ENCODE measurements at regions not wholly inside any gene's neighbourhood (a gene's known extent, or its start where the extent isn't known, plus 50 kb on each side); places are given as distances from the start of the nearest gene placed in this dataset.
"Not testable (repeated sequence)": the region's sequence is repeated elsewhere in the genome, so short reads cannot be mapped to it uniquely, and the experiment has no call there.

DNA sequence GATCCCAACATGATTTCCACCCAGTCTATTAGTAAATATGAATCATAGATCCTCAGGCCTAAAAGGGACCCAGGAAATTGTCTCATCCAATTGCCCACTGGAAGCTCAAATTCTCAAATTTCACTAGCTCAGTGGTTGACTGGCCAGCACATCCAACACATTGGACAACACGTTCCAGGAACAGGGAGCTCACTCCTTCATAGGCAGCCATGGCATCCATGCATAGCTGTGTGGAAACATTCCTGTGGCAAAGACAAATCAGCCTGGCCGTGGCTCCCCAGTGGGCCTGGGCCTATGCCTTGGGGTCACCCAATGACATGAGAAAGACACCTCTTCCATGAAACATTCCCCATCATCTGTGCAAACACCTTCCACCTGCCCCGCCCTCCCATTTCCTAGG, 261.1 kb downstream of the ANAPC1 start:
- TF ChIP-seq CTCF (IDR thresholded peaks at IDR 0.05) = no peak
- ChIA-PET POLR2A (no interaction called here), CTCF (no interaction called here)
- ATAC-seq (ENCODE audit: poor library complexity) (no peak), DNase-seq (no peak)
- Mint-ChIP-seq H3K4me3 (no peak overlapping the region), H3K9me3 (no peaks in the 10 kb centered on the region), H3K27ac (no peak overlapping the region), H3K36me3 (ENCODE audit: low read depth) (no peaks in the 10 kb centered on the region), H3K27me3 (no peaks in the 10 kb centered on the region), H3K4me1 (ENCODE audit: low read depth) (no peaks in the 10 kb centered on the region)
- Histone ChIP-seq H3K36me3 (ENCODE audit: insufficient read depth, low read length) (no peaks in the 10 kb centered on the region), H3K9me3 (ENCODE audit: control insufficient read depth in 1 of 2, insufficient read depth in 1 of 2, low read length in 2 of 2) (peaks cover 0 to 3% of the 10 kb centered on the region in 2 experiments), H3K4me3 (ENCODE audit: low read length) (no peak overlapping the region), H3K27me3 (ENCODE audit: control insufficient read depth in 1 of 2, insufficient read depth in 2 of 2, low read length in 2 of 2) (no peaks in the 10 kb centered on the region), H3K27ac (ENCODE audit: low read depth in 1 of 2, low read length in 2 of 2) (no peak overlapping the region), H3K4me1 (ENCODE audit: insufficient read depth, low read length) (no peaks in the 10 kb centered on the region)
- intact Hi-C loops (cut with DNase I, micrococcal nuclease) = no loop called here

- H3K36me3 Mint-ChIP-seq (ENCODE audit: low read depth) = no peaks in the 10 kb centered on the region
- Histone ChIP-seq H3K4me3 (ENCODE audit: low read length) (no peak overlapping the region), H3K9me3 (ENCODE audit: control insufficient read depth in 1 of 2, insufficient read depth in 1 of 2, low read length in 2 of 2) (peaks cover 0 to 4% of the 10 kb centered on the region in 2 experiments), H3K27me3 (ENCODE audit: control insufficient read depth in 1 of 2, insufficient read depth in 2 of 2, low read length in 2 of 2) (no peaks in the 10 kb centered on the region), H3K27ac (ENCODE audit: low read depth in 1 of 2, low read length in 2 of 2) (no peak overlapping the region), H3K4me1 (ENCODE audit: insufficient read depth, low read length) (no peaks in the 10 kb centered on the region), H3K36me3 (ENCODE audit: insufficient read depth, low read length) (no peaks in the 10 kb centered on the region)
- intact Hi-C loops (cut with DNase I, micrococcal nuclease) = no loop called here
- H3K4me1 Mint-ChIP-seq (ENCODE audit: low read depth) = no peaks in the 10 kb centered on the region
- DNase-seq (no peak), ATAC-seq (ENCODE audit: poor library complexity) (no peak)
- H3K27ac Mint-ChIP-seq = no peak overlapping the region
- ChIA-PET POLR2A (no interaction called here), CTCF (no interaction called here)
- TF ChIP-seq CTCF (IDR thresholded peaks at IDR 0.05) = no peak
- H3K4me3 Mint-ChIP-seq = no peak overlapping the region
- no peaks in the 10 kb centered on the region for H3K27me3 Mint-ChIP-seq
- no peaks in the 10 kb centered on the region for H3K9me3 Mint-ChIP-seq
Observed at GRCh38 chr2:111623380-111623779, 260.6 kb downstream of the ANAPC1 start.

DNA sequence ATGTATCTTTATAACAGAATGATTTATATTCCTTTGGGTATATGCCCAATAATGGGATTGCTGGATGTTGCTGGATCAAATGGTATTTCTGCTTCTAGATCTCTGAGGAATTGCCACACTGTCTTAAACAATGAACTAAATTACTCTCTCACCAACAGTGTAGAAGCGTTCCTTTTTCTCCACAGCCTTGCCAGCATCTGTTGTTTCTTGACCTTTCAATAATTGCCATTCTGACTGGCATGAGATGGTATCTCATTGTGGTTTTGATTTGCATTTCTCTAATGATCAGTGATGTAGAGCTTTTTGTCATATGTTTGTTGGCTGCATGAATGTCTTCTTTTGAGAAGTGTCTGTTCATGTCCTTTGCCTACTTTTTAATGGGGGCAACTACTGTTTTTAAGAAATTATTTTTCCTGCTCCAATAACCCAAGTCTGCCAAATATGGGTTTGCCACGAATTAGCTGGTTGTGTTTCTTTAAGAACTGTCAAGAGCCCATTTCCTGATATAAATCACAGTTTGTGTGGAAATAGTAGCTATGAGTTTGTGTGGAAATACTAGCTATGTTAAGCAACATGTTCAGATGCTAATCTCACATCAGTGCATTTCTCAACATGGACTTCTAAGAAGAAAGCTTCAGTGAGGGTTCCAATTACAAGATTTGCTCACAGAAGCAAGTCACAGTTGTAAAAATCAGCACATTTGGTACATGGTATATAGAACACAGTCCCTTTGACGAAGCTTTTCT, 259.4 kb downstream of the ANAPC1 start:
- H3K4me3 Mint-ChIP-seq = no peak overlapping the region

GRCh38 chr2:111625157-111625537, 258.8 kb downstream of the ANAPC1 start:
- ATAC-seq (ENCODE audit: poor library complexity); POLR2A ChIA-PET; H3K9me3 Mint-ChIP-seq; H3K27ac Mint-ChIP-seq; H3K4me3 ChIP-seq (ENCODE audit: low read length); H3K4me1 ChIP-seq (ENCODE audit: insufficient read depth, low read length); H3K27ac ChIP-seq (ENCODE audit: low read depth in 1 of 2, low read length in 2 of 2); H3K4me3 Mint-ChIP-seq; H3K4me1 Mint-ChIP-seq (ENCODE audit: low read depth); DNase-seq; H3K36me3 Mint-ChIP-seq (ENCODE audit: low read depth); H3K27me3 ChIP-seq (ENCODE audit: control insufficient read depth in 1 of 2, insufficient read depth in 2 of 2, low read length in 2 of 2); H3K27me3 Mint-ChIP-seq; H3K36me3 ChIP-seq (ENCODE audit: insufficient read depth, low read length); intact Hi-C loops (cut with DNase I, micrococcal nuclease): not testable (repeated sequence)
- CTCF ChIA-PET = interaction anchor here (0.6 kb wide), 1 partner anchor 472 kb away, joined by 3 read pairs; no protein-coding TSS in a partner anchor
- H3K9me3 ChIP-seq (ENCODE audit: control insufficient read depth in 1 of 2, insufficient read depth in 1 of 2, low read length in 2 of 2) = peaks cover 7 to 12% of the 10 kb centered on the region in 2 experiments

More for the DNA sequence above, 259.4 kb downstream of the ANAPC1 start:
- intact Hi-C loops (cut with DNase I, micrococcal nuclease) = no loop called here
- Mint-ChIP-seq H3K27ac (no peak overlapping the region), H3K36me3 (ENCODE audit: low read depth) (no peaks in the 10 kb centered on the region), H3K27me3 (no peaks in the 10 kb centered on the region), H3K9me3 (peaks cover 3% of the 10 kb centered on the region), H3K4me1 (ENCODE audit: low read depth) (no peaks in the 10 kb centered on the region)
- DNase-seq = peak in 2 of 14 experiments; percentile 26 to 27
- no peaks in the 10 kb centered on the region for H3K36me3 ChIP-seq (ENCODE audit: insufficient read depth, low read length)
- H3K4me1 ChIP-seq (ENCODE audit: insufficient read depth, low read length) = no peaks in the 10 kb centered on the region
- H3K27ac ChIP-seq (ENCODE audit: low read depth in 1 of 2, low read length in 2 of 2) = no peak overlapping the region
- H3K4me3 ChIP-seq (ENCODE audit: low read length) = no peak overlapping the region
- H3K27me3 ChIP-seq (ENCODE audit: control insufficient read depth in 1 of 2, insufficient read depth in 2 of 2, low read length in 2 of 2) = no peaks in the 10 kb centered on the region
- ChIA-PET POLR2A (no interaction called here), CTCF (interaction anchor here (0.6 kb wide), 1 partner anchor 473 kb away, joined by 3 read pairs; no protein-coding TSS in a partner anchor)
- H3K9me3 ChIP-seq (ENCODE audit: control insufficient read depth in 1 of 2, insufficient read depth in 1 of 2, low read length in 2 of 2) = peaks cover 6% of the 10 kb centered on the region in 2 experiments
- no peak for TF ChIP-seq CTCF (IDR thresholded peaks at IDR 0.05)
- no peak for ATAC-seq (ENCODE audit: poor library complexity)
